HEK293 (cell line): ENCODE measurements at regions not wholly inside any gene's neighbourhood (a gene's known extent, or its start where the extent isn't known, plus 50 kb on each side); places are given as distances from the start of the nearest gene placed in this dataset.

Experiments
- CTCF ChIA-PET: fragments of 350-600 bp; formaldehyde crosslinking; extraction: SDS; loops from one replicate; lab custom pipeline; 2021; ENCODE audit warnings: antibody characterized with exemption; lab: Yijun Ruan, JAX
- POLR2A ChIA-PET: fragments of 300-600 bp; formaldehyde crosslinking; extraction: SDS; loops from one replicate; lab custom pipeline; 2020; ENCODE audit warnings: antibody characterized with exemption, inconsistent platforms; lab: Yijun Ruan, JAX
- H3K27ac ChIP-seq: fragments of 200-500 bp; sonication (Bioruptor generic); 2 replicates; pipeline ENCODE4 v1.5.1; 2014; ENCODE audit warnings: low read depth, low read length, control low read depth, inconsistent platforms; ENCODE audit errors: extremely low read depth
- H3K36me3 ChIP-seq, 2 experiments: fragments of 200-500 bp in 1 of 2; sonication (Bioruptor generic) in 1 of 2; 1 replicate in 1 of 2; 2 replicates in 1 of 2; pipeline ENCODE4 v1.5.1; 2014 to 2017; ENCODE audit warnings: inconsistent platforms in 2 of 2, low read length in 2 of 2; ENCODE audit not compliant: control insufficient read depth in 2 of 2, insufficient read depth in 1 of 2
- H3K4me1 ChIP-seq: fragments of 200-500 bp; sonication (Bioruptor generic); 2 replicates; pipeline ENCODE4 v1.5.1; 2014; ENCODE audit warnings: mild to moderate bottlenecking, low read length, inconsistent platforms; ENCODE audit not compliant: control insufficient read depth, insufficient read depth
- H3K4me3 ChIP-seq: 2 replicates; pipeline ENCODE4 v1.5.1; 2011; ENCODE audit warnings: low read depth, mild to moderate bottlenecking, control low read depth, low read length, moderate library complexity
- H3K9me3 ChIP-seq: fragments of 200-500 bp; sonication (Bioruptor generic); 2 replicates; pipeline ENCODE4 v1.5.1; 2014; ENCODE audit warnings: low read depth, low read length, inconsistent platforms; ENCODE audit not compliant: control insufficient read depth, insufficient read depth
- ATF2 ChIP-seq: fragments of 450-650 bp; formaldehyde crosslinking; IDR thresholded peaks from 2 replicates; pipeline ENCODE4 v1.5.1; 2016; ENCODE audit warnings: missing biosample characterization, missing genetic modification characterization, low read depth
- GLIS1 ChIP-seq: fragments of 450-650 bp; formaldehyde crosslinking; IDR thresholded peaks from 2 replicates; pipeline ENCODE4 v1.5.1; 2016; ENCODE audit warnings: missing biosample characterization, missing genetic modification characterization
- HIC1 ChIP-seq: fragments of 450-650 bp; formaldehyde crosslinking; IDR thresholded peaks from 2 replicates; pipeline ENCODE4 v1.5.1; 2016; ENCODE audit warnings: missing biosample characterization, missing genetic modification characterization
- HOXC10 ChIP-seq: sonication (generic); formaldehyde crosslinking; IDR thresholded peaks from 2 replicates; pipeline ENCODE4 v1.8.1; 2023; ENCODE audit warnings: mild to moderate bottlenecking, missing genetic modification reagents
- KLF1 ChIP-seq: fragments of 450-650 bp; formaldehyde crosslinking; IDR thresholded peaks from 2 replicates; pipeline ENCODE4 v1.5.1; 2016; ENCODE audit warnings: missing biosample characterization, missing genetic modification characterization
- OSR2 ChIP-seq: fragments of 450-650 bp; formaldehyde crosslinking; IDR thresholded peaks from 2 replicates; pipeline ENCODE4 v1.5.1; 2016; ENCODE audit warnings: missing biosample characterization, missing genetic modification characterization
- REST ChIP-seq: fragments of 450-650 bp; formaldehyde crosslinking; IDR thresholded peaks from 2 replicates; pipeline ENCODE4 v1.5.1; 2016; ENCODE audit warnings: missing biosample characterization, missing genetic modification characterization
- SP3 ChIP-seq: fragments of 450-650 bp; formaldehyde crosslinking; IDR thresholded peaks from 2 replicates; pipeline ENCODE4 v1.5.1; 2016; ENCODE audit warnings: missing biosample characterization, missing genetic modification characterization
- ZIC2 ChIP-seq: fragments of 450-650 bp; formaldehyde crosslinking; IDR thresholded peaks from 2 replicates; pipeline ENCODE4 v1.5.1; 2016; ENCODE audit warnings: missing biosample characterization, missing genetic modification characterization
- ZNF140 ChIP-seq: fragments of 450-650 bp; formaldehyde crosslinking; IDR thresholded peaks from 2 replicates; pipeline ENCODE4 v1.5.1; 2016; ENCODE audit warnings: missing biosample characterization, missing genetic modification characterization
- ZNF324 ChIP-seq: fragments of 450-650 bp; formaldehyde crosslinking; IDR thresholded peaks from 2 replicates; pipeline ENCODE4 v1.5.1; 2016; ENCODE audit warnings: missing biosample characterization, missing genetic modification characterization
- ZNF341 ChIP-seq: fragments of 450-650 bp; formaldehyde crosslinking; IDR thresholded peaks from 2 replicates; pipeline ENCODE4; 2016; ENCODE audit warnings: low read depth, missing biosample characterization, missing genetic modification characterization
- ZNF48 ChIP-seq: fragments of 450-650 bp; formaldehyde crosslinking; IDR thresholded peaks from 2 replicates; pipeline ENCODE4 v1.5.1; 2016; ENCODE audit warnings: missing biosample characterization, missing genetic modification characterization
- ZNF530 ChIP-seq: fragments of 450-650 bp; formaldehyde crosslinking; IDR thresholded peaks from 2 replicates; pipeline ENCODE4 v1.5.1; 2016; ENCODE audit warnings: low read depth, missing biosample characterization, missing genetic modification characterization
- ZNF548 ChIP-seq: fragments of 450-650 bp; formaldehyde crosslinking; IDR thresholded peaks from 2 replicates; pipeline ENCODE4 v1.5.1; 2016; ENCODE audit warnings: missing biosample characterization, missing genetic modification characterization
- ZNF585B ChIP-seq: fragments of 450-650 bp; formaldehyde crosslinking; IDR thresholded peaks from 2 replicates; pipeline ENCODE4 v1.5.1; 2016; ENCODE audit warnings: missing biosample characterization, missing genetic modification characterization
- ZNF692 ChIP-seq: fragments of 450-650 bp; formaldehyde crosslinking; IDR thresholded peaks from 2 replicates; pipeline ENCODE4 v1.5.1; 2016; ENCODE audit warnings: missing biosample characterization, missing genetic modification characterization
- ZNF704 ChIP-seq: fragments of 450-650 bp; formaldehyde crosslinking; IDR thresholded peaks from 2 replicates; pipeline ENCODE4 v1.5.1; 2016; ENCODE audit warnings: missing biosample characterization, missing genetic modification characterization
- ZSCAN4 ChIP-seq: fragments of 450-650 bp; formaldehyde crosslinking; IDR thresholded peaks from 2 replicates; pipeline ENCODE4 v1.5.1; 2017; ENCODE audit warnings: missing biosample characterization, missing genetic modification characterization

- H3K27ac ChIP-seq, result no peak overlapping the region
- no peak for TF ChIP-seq SP3 (tag by site-specific recombination)
- no peak for TF ChIP-seq ZNF324 (tag by site-specific recombination)
- TF ChIP-seq HOXC10 (CRISPR knock-in tag), result no peak
- TF ChIP-seq OSR2 (tag by site-specific recombination), result no peak
- TF ChIP-seq ZNF530 (tag by site-specific recombination), result no peak
- no peak for TF ChIP-seq ZNF704 (tag by site-specific recombination)
- no peak for TF ChIP-seq ZNF140 (tag by site-specific recombination)
- no peak for TF ChIP-seq ZNF341 (tag by site-specific recombination)
- TF ChIP-seq HIC1 (tag by site-specific recombination), result no peak
- TF ChIP-seq KLF1, result no peak
- TF ChIP-seq ZIC2 (tag by site-specific recombination), result no peak
- no peak for TF ChIP-seq ZNF48 (tag by site-specific recombination)
- no peak for TF ChIP-seq ZNF585B (tag by site-specific recombination)
- TF ChIP-seq ZNF692 (tag by site-specific recombination), result no peak
- no peak for TF ChIP-seq ATF2 (tag by site-specific recombination)
- no peak for TF ChIP-seq ZSCAN4 (tag by site-specific recombination)
- no peak for TF ChIP-seq GLIS1 (tag by site-specific recombination)
- TF ChIP-seq REST (tag by site-specific recombination), result no peak
- TF ChIP-seq ZNF548 (tag by site-specific recombination), result no peak
- ChIA-PET CTCF (no interaction called here), POLR2A (no interaction called here)
- H3K36me3 ChIP-seq, result no peaks in the 10 kb centered on the region
- no peaks in the 10 kb centered on the region for H3K9me3 ChIP-seq
- H3K4me3 ChIP-seq, result no peak overlapping the region
- H3K4me1 ChIP-seq, result no peaks in the 10 kb centered on the region
These were observed 1824.3 kb upstream of the CELF4 start for GRCh38 chr18:39389800-39390379.
